Kasumi-1 (cell line): ENCODE measurements at regions not wholly inside any gene's neighbourhood (a gene's known extent, or its start where the extent isn't known, plus 50 kb on each side); places are given as distances from the start of the nearest gene placed in this dataset.

Experiments used
- DNase-seq, 2 experiments: peaks; one replicate each; lab custom pipeline; 2025; lab: John Stamatoyannopoulos, UW

DNA sequence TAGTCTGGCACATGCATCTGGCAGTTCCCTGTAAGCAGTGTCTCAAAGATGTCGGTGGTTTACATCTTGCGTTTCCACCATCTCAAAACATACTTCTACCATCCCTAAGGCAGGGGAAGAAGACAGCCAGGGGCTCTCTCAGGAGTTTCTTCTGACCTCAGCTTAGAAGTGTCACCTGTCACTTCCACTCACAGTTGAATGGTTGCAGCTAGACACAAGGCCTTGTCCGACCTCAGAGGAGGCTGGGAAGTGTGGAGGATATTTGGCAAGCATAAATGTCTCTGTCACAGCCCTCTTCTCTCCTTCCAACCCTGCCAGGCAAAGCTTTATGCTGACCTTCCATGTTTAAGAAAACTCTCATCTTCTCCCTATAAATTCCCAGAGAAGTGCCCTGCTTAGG is 193.3 kb downstream of the HERPUD2 start:
- DNase-seq = no peak

DNA sequence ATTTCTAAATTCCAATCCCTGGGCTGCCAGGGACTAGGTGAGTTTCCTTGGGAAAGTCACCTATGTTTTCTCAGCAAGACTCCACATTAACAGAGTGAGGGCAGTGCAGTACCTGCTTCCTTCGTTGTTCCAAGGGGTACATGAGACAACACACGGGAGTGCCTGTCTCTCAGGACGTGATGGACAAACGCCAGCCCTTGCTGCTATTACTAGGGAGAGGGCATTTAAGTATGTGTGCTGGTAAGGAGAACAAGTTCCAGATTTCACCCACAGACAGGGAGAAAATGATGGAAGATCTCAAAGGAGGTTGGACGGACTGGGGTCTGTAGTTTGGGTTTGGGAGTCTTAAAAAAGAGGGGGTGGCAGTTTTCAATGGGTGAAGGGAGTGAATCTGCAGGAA is 195.7 kb downstream of the HERPUD2 start:
- DNase-seq = no peak

DNA sequence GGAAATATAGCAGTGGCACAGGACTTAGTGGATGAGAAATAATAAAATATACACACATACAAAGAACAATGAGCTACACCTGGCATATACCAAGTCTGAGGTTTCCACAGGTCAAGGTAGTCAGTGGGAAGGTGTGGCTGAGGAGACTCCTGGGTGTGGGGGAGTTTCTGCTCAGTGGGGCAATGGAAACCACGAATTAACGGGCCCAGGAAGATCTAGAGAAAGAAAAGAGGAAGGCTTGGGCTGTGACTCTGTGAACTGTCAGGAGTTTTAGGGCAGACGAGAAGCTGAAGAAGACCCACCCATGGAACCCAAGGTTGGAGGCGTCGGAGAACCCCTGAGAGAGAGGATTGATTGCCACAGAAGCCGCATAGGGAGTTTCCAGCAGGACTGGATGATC is 196.5 kb downstream of the HERPUD2 start:
- peak; percentile 47 to 71 for DNase-seq

DNA sequence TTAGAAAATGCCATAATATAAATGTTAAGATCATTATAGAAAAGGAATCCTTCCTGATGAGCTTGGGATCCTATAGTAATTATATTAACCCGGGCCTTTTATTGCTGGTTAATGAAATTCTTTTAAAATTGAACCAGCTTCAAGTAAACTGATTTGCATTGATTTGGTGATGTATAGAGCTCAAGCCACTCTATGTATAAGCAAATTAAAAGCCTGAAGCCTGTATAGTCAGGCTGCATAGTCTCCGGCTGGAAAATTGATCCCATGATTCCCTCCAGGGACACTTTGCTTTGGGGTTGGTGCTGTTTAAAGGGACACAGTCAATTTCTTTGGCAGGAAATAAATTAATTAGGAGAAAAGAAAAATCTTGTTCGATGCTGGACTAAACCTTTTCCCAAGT is 199.1 kb downstream of the HERPUD2 start:
- no peak for DNase-seq

DNA sequence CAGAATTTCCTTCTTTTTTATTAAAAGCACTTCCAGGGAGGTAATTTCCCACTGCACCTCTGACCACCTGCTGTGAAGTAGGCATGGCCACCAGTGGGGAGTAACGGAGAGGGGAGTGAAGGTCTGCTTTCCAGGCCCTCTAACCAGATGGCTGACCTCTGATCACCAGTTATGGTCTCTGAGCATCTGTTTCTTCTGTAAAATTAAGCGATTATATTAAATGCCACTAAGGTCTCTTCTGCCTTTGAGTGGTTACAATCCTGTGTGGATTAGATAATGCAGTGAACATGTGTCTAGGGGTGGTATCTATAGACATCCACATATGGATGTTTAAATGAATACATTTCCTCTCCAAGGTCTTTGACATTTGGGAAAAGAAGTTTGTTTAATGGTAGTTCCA is 199.6 kb downstream of the HERPUD2 start:
- no peak for DNase-seq

DNA sequence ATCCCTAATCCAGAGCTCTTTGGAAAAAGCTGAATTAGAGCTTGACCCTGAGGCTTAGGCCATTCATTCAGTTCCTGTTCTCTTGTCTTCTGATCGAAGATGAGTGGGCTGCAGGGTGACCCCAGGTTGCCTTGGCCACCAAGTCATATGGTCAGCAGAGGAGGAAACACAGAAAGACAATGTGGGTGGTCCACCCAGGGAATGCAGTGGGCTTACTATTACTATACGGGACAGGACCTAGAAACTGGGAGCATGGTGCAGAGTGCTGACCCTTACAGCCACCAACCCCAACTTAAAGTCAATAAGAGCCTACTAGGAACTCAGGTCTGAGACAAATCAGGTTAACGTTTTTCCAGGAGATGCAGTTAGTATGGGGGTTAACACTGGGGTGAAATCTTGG is 200.5 kb downstream of the HERPUD2 start:
- no peak for DNase-seq

DNA sequence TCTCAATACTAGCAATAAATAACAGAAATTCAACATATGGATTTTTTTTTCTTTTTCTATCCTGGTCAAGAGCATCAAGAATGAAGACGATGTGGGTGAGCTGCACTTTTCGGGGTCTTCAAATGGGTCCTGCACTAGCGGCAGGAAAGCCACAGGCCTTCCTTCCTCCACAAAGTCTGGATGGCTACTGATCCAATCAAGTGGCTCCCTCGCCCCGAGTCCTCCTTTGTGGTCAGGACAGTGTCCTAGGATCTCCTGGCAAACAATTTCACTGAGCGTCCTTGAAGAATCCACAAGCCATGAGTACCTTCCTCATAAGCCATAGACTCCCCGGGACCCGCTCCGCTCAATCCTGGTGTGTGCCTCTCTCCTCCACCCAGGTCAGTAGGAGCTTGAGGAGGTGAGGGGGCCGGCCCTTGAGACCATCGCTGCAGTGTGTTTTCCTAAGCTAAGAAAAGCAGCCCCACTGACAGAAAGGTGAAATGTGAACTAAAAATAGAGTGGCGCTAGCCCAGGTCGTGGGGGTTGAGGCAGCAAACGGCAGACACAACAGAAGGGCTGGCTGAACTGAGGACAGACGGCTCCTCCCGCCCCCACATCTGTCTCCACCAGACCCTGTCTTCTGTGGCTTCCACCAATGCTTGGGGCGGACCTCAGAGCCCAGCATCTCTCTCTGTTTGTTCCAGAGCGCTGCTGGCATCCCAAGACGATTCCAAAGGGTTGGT is 202.3 kb downstream of the HERPUD2 start:
- no peak for DNase-seq

DNA sequence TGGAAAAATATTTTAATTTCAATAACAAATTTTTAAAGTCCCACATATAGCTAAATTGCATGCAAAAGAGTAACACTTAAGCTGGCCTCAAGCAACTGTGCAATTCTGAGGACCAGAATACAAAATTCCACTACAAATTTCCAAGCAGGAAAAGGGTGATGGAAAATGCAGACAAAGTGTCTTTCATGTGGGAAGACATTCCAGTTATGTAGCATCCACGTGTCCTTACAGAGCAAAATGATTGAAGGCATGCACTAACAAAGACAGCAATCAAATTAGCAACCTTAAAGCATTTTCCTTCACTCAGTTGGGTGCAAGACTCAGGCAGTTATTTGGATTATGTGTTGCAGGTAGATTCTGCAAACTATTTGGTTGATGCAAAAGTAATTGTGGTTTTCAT is 203.7 kb downstream of the HERPUD2 start:
- DNase-seq = no peak

DNA sequence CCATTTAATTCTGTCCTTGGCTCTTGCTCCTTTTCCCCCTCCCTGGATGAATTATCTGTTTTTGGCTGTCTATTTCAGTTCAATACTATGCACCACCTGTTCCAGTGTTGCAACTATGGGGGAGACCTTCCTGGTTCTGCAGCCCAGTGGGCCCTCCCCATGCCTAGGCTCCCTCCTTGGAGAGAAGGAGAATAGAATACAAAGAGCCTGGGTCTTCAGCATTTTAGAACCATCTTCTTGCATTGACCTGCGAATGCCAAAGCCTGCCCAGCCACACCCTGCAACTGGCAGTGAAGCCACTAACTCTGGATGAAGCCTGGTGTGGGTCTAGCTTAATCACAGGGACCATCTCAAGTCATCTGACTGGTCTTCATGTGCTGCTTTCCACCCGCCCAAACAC is 207.1 kb downstream of the HERPUD2 start:
- no peak for DNase-seq

DNA sequence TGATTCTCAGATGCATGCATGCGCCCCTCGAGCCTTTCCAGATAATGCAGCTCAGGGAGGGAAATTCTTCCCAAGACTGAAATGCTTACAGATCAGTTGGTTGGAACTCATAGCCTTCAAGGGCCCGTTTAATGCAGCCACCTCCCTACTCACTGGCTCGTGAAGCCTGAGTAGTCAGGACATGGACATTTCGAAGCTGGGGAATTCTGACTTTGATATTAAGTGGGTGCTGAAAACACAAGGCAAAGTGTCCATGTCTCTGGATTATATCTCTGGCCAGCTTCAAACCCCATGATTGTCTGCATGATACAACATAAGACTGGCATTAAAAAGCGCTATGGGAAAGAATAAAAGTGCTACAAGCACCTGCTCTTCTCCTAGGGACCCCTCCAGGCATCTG is 207.5 kb downstream of the HERPUD2 start:
- no peak for DNase-seq

DNA sequence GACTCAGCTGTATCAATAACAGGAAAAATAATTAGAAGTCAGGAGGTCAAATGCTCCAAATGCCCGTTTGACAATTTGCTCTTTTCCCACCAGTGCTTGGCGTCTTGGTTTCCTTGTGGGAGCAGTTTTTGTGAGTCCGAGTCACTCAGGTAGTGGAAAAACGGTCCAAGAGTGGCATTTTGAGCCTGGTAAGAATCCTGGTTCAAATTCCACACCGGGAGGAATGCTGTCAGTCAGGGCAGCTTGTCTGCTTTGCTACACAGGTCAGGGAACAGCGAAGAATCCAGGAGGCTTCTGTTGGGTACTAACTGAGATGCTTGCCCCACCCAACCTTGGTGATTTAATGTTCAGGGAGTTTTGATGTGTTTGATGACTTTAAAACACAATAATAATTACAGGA is 209.5 kb downstream of the HERPUD2 start:
- DNase-seq = no peak

DNA sequence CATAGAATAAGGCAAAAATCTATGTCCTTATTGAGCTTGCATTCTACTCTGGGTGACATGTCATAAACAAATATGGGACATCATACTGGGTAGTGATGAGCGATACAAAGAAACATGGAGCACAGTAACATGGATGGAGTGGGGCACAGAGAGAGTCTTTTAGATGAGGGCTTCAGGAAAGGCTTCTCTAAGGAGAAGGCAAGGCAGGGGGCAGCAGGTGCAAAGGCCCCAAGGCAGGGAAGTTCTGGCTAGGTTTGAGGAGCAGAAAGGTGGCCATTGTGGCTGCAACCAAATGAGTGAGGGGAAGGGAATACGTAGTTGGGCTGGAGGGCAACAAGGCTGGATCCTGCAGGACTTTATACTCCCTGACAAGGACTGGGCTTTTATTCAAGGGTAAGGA is 211.4 kb downstream of the HERPUD2 start:
- no peak for DNase-seq

DNA sequence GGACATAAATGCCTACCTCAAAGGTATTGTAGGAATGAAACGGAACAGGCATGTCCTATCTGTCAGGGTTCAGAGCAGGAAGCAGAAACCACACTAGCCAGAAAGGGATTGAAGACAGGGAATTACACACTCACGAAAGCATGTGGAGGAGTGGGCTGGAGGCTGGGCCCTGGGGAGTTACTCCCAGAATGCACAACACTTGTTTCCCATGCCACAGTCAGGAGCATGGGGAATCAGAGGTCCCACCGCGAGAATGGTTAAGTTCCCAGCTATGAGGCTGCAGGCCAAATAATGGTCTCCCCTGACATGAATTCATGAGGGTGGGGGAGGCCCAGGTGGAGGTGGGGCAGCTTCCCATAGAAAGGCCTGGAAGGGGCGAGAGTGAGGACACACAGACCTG is 212.7 kb downstream of the HERPUD2 start:
- no peak for DNase-seq

DNA sequence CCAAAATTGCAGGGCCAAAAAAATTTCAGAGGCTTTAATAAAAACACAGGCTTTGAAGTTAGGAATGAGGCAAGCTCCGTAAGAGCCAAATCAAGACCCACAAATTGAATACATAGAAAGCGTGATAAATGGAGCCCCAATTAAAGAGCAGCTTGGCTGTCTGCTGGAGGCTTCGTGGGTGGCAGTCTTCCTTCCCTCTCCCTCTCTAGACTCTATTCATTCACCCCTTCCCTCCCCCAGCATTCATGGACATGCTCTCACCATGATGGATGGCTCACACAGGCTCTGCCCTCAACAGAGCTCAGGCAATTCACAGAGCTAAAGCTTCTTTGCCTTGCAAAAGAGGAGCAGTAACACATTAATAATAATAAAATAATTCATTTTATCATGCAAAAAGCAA is 214.1 kb downstream of the HERPUD2 start:
- DNase-seq = no peak

DNA sequence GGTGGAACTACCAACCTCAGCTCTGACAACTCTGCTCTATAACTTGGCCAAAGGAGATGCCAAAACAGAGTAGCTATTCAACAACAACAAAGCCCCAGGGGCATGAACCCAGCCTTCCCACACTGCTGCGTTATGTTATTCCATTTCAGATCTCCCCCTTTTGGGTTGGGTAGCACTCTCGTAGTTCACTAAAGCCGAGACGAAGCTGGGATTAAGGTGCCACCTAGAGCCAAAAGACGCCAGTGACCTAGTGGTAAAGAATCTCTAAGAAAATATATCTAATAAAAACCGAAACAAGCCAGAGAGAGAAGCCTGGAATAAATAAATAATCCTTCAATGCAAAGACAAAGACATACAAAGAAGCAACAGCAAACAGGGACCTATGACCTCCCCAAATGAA is 217.3 kb downstream of the HERPUD2 start:
- no peak for DNase-seq

DNA sequence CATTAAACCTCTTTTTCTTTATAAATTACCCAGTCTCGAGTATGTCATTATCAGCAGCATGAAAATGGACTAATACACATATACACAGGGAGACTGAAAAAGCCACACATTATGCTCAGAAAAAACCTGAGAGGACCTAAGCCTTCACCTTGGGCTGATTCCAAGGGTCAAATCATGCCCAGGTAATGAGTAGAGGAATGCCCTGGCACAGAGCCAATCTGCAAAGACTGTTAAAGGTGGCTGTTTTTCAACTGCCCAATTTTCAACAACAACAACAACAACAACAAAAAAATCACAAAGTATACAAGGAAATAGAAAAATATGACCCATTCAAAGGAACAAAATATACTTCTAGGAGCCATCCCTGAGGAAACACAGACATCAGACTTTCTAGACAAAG is 220.2 kb upstream of the TBX20 start:
- DNase-seq = no peak

DNA sequence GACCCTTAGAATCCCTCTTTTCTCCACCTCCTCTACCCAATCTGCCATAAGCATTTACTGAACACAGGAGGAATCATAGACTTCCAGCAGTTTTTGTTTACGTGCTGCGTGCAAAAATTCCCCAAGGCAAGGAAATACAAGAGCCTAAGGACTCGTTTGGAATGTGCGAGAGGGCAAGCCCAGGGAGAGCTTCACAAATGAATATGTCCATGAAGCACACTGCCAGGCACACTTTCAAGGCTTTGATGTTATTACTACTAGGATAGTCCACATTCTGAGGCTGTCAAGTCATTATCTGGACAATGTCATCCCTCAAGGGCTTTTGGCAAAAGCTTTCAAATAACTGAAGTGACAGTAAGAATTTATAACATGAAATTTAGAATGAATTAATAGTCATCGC is 214.7 kb upstream of the TBX20 start:
- no peak for DNase-seq

DNA sequence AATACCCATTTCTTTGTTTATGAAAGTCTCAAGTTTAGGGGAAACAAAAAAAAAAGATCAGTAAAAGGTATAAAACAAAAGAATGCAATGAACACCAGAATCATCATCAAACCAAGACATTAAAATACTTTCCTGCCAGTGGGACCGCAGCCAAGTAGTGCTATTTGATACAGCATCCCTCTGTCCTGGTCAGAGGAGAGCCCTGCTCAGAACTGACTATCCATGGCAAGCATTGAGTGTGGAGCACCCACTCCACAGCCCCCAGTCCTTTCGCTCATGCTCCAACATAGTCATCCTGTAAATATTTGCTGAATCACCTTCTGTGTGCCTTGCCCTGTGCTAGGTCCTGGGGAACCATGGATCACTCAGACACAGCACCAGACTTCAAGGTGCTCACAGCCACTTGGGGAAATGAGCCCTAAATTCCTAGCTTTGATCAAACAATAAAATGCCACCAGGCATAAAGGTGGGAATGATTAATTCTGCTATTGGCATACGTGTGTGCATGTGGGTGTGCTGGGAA is 213.6 kb upstream of the TBX20 start:
- no peak for DNase-seq

DNA sequence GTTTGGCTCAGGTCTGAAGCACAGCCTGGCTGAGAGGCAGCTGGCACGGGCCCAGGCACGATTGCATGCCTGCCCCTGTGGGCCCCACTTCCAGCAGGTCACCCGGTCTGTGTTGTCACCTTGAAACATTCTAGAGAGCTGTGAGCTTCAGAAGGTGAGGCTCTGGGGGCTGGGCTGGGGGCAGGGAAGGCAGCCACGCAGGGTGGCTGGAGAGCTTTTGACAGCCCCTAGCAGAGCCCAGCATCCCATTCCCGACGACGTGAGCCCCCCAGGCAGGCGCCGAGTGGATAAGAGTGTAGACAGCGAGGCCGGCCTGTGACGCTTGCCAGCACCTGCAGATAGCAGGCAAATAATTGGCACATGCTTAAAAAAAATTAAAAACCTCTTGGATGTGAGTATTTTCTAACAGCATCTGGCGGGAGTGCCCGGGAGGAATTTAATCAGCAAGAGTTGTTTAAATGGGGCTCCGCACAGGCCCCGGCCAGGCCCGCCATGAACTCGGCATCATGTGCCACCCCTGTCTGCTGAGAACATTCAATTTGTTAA is 212.0 kb upstream of the TBX20 start:
- DNase-seq = no peak

DNA sequence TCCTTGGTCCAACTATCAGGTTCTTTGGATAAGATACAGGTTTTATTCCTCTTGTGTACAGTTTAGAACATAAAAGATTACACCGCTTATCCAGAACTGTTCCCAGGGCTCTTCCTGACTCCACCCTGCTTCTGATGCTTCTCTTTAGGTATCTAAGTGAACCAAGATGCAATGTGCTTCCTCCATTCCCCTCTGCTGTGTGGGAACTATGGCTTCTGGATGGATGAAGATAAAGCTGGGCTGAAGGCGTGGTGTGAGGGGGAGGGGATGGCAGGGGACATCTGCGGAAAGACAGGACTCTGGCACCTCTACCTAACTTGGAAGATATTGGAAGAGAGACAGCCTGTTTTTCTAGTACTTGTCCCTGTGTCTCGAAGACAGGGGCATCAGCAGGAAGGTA is 209.9 kb upstream of the TBX20 start:
- peak in 1 of 2 experiments; percentile 13 for DNase-seq

DNA sequence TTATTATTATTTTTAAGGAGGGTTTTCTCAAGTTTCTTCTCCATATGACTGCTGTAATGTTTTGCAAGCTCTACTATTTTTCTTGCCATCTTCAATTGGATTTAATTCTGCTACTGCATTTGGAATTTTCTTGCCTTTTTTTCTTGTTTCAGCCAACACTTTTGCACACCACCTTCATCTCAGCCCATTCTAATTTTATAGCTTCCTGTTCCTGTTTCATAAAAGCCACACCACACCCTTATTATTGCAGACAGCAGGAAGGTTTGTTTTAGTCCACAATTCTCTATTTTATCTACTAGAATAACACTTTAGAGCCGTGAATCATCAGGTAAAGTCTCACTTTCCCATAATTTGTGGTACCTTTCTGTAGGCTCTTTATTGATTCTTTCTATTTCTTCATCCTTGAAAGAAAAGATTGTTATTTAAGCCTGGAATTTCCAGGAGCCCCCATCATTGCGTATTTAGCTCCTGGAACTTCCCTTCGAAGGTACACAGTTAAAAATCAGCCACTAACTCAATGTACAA is 209.3 kb upstream of the TBX20 start:
- DNase-seq = peak; percentile 83 to 89

DNA sequence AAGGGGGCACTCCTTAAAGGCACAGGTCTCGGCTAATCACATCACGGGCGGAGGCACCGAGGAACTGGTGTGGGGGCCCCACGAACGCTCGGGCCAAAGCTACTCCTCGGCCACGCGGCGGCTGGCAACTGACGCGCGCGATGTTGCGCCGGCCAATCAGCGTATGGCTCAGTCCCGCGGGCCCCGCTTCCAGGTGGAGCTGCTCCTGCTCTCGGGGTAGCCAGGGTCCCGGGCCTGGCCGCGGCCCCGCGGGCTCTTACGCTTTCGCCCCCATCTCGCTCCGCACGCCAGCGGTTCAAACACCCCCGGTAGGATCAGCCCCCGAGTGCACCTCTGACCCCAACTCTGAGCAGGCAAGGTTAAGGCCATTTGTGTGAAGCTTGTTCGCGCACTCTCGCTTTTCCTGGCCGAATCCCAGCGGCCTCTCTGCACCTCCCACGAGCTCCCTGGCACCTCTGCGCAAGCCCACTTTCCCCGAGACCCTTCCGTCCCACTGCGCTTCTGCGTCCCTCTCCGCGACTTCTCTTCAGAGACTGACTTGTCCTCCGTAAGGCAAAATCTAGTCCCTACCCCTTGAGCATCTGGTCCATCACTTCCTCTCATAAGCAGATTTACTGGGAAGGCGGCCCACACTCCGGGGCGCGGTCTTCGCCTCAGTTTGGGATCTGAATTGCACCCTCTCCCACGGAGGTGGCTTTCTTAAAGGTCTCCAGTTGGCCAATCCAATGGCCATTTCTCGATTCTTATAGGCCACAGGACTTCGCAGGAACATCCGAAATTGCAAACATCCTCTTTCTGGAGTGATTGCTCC is 200.9 kb upstream of the TBX20 start:
- DNase-seq = no peak
